VCaP (cell line): ENCODE measurements at regions not wholly inside any gene's neighbourhood (a gene's known extent, or its start where the extent isn't known, plus 50 kb on each side); places are given as distances from the start of the nearest gene placed in this dataset.

ENCODE experiments used
- H3K27ac ChIP-seq: fragments of 450-650 bp; 2 replicates; pipeline ENCODE4 v1.5.1; 2017
- TF ChIP-seq, protein P1 (sequence below): fragments of 450-650 bp; conservative IDR thresholded peaks from 2 replicates; pipeline ENCODE4 v1.5.1; 2017; ENCODE audit warnings: mild to moderate bottlenecking, moderate library complexity

DNA sequence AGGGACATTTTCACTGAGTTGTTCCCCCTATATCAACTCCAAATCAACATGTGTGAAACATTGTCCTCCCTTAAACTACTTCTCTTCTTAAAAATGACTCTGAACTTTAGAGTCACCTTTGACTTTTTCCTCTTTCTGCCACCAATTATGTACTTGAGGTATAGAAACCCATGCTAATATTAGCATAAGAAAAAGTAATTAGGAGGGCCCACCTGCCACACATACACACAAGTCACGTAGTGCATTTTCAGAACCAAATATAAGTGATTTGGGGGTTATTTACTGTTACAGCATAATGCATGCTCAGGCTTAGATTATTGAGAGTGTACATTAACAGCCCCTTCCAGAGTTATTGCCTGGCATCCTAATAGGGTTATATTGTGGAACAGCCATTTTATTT is 432.7 kb downstream of the ZIC3 start:
- TF ChIP-seq, protein P1, sequence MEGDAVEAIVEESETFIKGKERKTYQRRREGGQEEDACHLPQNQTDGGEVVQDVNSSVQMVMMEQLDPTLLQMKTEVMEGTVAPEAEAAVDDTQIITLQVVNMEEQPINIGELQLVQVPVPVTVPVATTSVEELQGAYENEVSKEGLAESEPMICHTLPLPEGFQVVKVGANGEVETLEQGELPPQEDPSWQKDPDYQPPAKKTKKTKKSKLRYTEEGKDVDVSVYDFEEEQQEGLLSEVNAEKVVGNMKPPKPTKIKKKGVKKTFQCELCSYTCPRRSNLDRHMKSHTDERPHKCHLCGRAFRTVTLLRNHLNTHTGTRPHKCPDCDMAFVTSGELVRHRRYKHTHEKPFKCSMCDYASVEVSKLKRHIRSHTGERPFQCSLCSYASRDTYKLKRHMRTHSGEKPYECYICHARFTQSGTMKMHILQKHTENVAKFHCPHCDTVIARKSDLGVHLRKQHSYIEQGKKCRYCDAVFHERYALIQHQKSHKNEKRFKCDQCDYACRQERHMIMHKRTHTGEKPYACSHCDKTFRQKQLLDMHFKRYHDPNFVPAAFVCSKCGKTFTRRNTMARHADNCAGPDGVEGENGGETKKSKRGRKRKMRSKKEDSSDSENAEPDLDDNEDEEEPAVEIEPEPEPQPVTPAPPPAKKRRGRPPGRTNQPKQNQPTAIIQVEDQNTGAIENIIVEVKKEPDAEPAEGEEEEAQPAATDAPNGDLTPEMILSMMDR, result no peak
- no peak overlapping the region for H3K27ac ChIP-seq

DNA sequence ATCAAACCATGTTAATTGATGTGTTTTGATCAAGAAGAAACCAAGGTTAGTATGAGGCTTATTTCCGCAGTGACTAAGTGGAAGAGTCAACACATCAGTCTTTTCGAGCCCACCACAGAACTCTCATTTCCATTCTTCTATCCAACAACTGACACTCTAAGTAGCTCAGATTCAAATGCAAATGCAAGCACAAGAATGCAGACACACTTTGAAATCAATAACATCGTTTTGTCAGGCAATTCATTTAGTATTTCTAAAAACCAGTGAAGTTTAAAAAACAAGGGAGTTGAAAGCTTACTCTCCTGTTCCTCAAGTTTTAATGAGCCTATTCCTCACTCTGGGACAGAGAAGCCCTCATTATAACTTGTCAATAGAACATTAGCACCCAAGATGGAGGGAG is 433.1 kb downstream of the ZIC3 start:
- no peak overlapping the region for H3K27ac ChIP-seq
- TF ChIP-seq, protein P1, result no peak

DNA sequence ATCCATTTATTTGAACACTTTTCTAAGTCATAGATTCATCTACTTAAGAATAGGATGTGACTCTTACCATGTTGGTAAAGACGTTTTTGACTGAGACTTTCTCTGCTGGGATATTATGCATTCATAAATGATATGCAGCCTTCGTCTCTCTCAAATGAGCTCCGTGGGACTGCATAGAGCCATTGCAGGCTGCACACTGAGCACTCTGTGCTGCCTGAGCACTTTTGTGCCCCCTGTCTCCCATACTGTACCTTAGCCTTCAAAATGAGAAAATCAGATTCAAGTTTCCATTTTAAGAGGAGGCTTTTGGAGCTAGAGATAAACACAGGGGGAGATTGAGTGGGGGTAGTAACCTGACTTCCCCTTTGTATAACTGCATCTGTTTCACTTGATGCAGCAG is 433.6 kb downstream of the ZIC3 start:
- TF ChIP-seq, protein P1, result no peak
- H3K27ac ChIP-seq, result no peak overlapping the region

DNA sequence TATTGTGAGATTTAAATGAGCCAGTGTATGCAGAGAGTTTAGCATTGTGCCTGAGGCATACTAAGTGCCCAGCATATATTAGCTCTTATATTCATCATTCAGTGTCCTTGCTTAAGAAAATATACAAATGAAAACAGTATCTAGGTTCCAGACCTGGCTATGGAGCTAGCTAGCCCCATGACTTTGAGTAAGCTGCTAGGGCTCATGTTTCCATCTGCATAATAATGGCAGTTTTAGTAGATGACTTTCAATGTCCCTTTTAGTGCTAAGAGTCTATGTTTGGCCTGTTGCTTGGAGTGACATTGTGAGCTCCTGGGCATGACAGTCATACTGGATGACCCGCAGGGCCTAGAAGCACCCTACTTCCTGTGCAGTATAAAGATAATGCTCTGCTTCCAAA is 435.3 kb downstream of the ZIC3 start:
- TF ChIP-seq, protein P1, result no peak
- H3K27ac ChIP-seq, result no peak overlapping the region

DNA sequence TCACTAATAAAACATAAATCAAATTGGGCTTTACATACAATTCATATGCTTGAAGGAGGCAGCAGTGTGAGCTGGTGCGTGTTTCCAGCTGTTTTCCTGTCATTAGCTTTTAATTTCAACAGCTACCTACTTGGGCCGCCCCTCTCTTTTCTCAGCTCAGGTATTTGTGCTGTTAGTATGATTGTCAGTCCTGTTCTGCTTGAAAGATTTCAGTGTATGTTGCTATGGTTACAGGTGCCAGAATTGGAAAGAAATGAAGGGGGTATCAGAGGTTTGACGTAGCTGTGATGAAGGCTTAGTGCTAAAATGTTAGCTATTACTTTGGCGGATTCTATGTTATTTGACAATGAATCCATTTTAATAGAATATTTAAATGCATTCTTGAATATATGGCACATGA is 440.3 kb downstream of the ZIC3 start:
- no peak overlapping the region for H3K27ac ChIP-seq
- TF ChIP-seq, protein P1, result no peak

DNA sequence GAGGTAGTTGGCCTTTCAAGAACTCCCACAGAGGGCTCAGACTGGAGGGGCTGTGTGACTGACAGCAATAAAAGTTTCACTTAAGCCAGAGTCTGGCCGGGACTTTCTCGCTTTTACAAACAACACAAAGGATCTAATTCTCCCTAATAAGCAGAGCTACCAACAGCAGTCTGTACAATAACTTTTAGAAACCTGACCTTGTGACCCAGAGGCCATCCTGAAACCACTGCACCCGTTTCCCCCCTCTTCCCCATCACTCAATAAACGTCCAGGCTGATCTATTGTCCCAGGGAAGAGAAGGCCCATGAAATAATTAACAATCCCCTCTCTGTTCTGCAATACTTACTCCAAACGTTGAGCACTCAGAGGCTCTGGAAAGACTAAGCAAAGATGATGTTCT is 442.4 kb downstream of the ZIC3 start:
- no peak overlapping the region for H3K27ac ChIP-seq
- TF ChIP-seq, protein P1, result no peak

DNA sequence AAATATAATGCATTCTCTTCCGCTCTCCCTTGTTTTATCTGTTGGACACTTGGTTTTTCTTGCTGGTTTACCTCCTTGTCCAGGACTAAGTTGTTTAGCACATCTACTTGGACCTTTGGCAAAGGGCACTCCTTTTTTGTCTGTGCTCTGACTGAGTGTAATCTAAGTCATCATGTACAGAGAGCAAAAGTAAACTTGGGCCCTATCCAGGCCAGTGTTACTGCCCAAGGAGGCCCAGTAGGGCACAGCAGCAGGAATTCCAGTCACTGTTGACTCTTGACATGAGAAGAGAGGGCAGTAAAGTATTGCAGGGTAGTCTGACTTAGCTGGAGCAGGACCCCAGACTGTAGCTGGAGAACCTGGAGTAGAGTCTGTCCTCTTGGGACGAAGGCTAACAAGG is 445.5 kb downstream of the ZIC3 start:
- peak overlapping the region; percentile 7; the same call in 1 of the 2 replicates for H3K27ac ChIP-seq
- TF ChIP-seq, protein P1, result no peak

DNA sequence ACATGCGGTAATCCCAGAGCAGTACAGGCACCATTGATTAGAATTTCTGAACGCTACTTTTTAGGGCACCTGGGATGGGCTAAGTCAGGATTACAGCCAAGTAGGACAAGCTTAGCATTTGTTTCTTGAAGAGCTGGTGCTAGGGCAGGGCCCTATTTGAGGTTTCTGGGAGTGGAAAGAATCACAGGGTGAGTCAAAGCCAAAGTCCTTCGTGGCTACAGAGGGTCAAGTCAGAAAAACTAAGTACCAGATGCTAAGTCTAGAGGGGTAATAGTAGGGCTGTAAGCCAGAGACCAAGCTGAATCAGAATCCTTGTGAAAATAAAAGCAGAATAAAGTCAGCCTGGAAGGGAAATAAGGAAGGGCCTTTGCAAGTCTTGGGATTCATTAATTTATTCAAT is 448.6 kb downstream of the ZIC3 start:
- H3K27ac ChIP-seq, result no peak overlapping the region
- TF ChIP-seq, protein P1, result no peak
